GM12878 (cell line): ENCODE measurements at regions not wholly inside any gene's neighbourhood (a gene's known extent, or its start where the extent isn't known, plus 50 kb on each side); places are given as distances from the start of the nearest gene placed in this dataset.

Experiments
- ATAC-seq: fragments of 200-7000 bp; cut with Tn5 transposase; 3 replicates; pipeline ENCODE4 v1.9.1; 2020; ENCODE audit warnings: mild to moderate bottlenecking, moderate library complexity
- BruUV-seq: library from RNA; stranded (reverse); fragments of 400-500 nt; replicated peaks from 2 replicates; lab custom pipeline; 2021; lab: Mats Ljungman, UMichigan
- CTCF ChIA-PET: fragments of 300-600 bp; sonication (Branson Sonifier 250); formaldehyde crosslinking; extraction: SDS; loops from one replicate; lab custom pipeline; 2021; ENCODE audit warnings: inconsistent platforms; lab: Yijun Ruan, JAX
- POLR2A ChIA-PET: fragments of 350-600 bp; formaldehyde crosslinking; extraction: SDS; loops from one replicate; lab custom pipeline; 2021; ENCODE audit warnings: inconsistent platforms; lab: Charles Lee
- RAD21 ChIA-PET: fragments of 300-600 bp; sonication (Branson Sonifier 250); formaldehyde crosslinking; loops from one replicate; lab custom pipeline; 2023; ENCODE audit warnings: antibody characterized with exemption; ENCODE audit not compliant: unreplicated experiment; lab: Charles Lee
- SMC1A ChIA-PET: fragments of 300-600 bp; sonication (Branson Sonifier 250); formaldehyde crosslinking; loops from one replicate; lab custom pipeline; 2023; ENCODE audit not compliant: unreplicated experiment, uncharacterized antibody; lab: Charles Lee
- DNase-seq: peaks from one replicate; pipeline ENCODE4 v3.0.0-alpha.2; 2011; ENCODE audit warnings: low read depth, low spot score
- FAIRE-seq: peaks from 3 replicates; lab custom pipeline; 2011; peaks lifted over from hg19 to GRCh38; lab: Jason Lieb, UNC
- H2AFZ ChIP-seq: 2 replicates; pipeline ENCODE4 v1.6.0; 2011; ENCODE audit warnings: low read depth, low read length, control low read depth; ENCODE audit not compliant: control insufficient read depth
- H3K27ac ChIP-seq: 2 replicates; pipeline ENCODE4 v1.5.1; 2011; ENCODE audit warnings: control low read depth; ENCODE audit not compliant: control insufficient read depth, insufficient read depth
- H3K27me3 ChIP-seq, 2 experiments: replicated peaks in 1 of 2; 2 replicates each; pipeline versions ENCODE4 v1.6.0 to v1.6.1; 2011; ENCODE audit warnings: low read length in 1 of 2; ENCODE audit not compliant: control insufficient read depth in 2 of 2, insufficient read depth in 2 of 2
- H3K36me3 ChIP-seq, 2 experiments: 2 replicates each; pipeline ENCODE4 v1.5.1; 2011; ENCODE audit warnings: low read length in 1 of 2; ENCODE audit not compliant: control insufficient read depth in 2 of 2, insufficient read depth in 2 of 2
- H3K4me1 ChIP-seq: 2 replicates; pipeline ENCODE4 v1.6.1; 2011; ENCODE audit warnings: mild to moderate bottlenecking, low read length, moderate library complexity, mixed read lengths; ENCODE audit not compliant: control insufficient read depth, insufficient read depth
- H3K4me2 ChIP-seq: 2 replicates; pipeline ENCODE4 v1.6.0; 2011; ENCODE audit warnings: control low read depth; ENCODE audit not compliant: control insufficient read depth, insufficient read depth
- H3K4me3 ChIP-seq: fragments of 200-600 bp; sonication (generic); 2 replicates; pipeline ENCODE4 v1.5.1; 2016
- H3K79me2 ChIP-seq: 2 replicates; pipeline ENCODE4 v1.6.0; 2011; ENCODE audit warnings: low read length; ENCODE audit not compliant: control insufficient read depth, insufficient read depth
- H3K9ac ChIP-seq: 2 replicates; pipeline ENCODE4 v1.8.0; 2011; ENCODE audit warnings: low read length, control low read depth, mixed read lengths; ENCODE audit not compliant: control insufficient read depth, insufficient read depth
- H3K9me3 ChIP-seq: replicated peaks from 3 replicates; pipeline ENCODE4 v1.5.1; 2011; ENCODE audit warnings: mild to moderate bottlenecking, low read length; ENCODE audit not compliant: control insufficient read depth, insufficient read depth
- H4K20me1 ChIP-seq: 2 replicates; pipeline ENCODE4 v1.6.0; 2011; ENCODE audit not compliant: control insufficient read depth, insufficient read depth
- BHLHE40 ChIP-seq, 2 experiments: fragments of 450-650 bp in 1 of 2; IDR thresholded peaks; 2 replicates each; pipeline ENCODE4 v1.6.1; 2011 to 2017; ENCODE audit warnings: low read depth in 2 of 2, borderline replicate concordance in 1 of 2, improper control_type of control experiment in 1 of 2, low read length in 1 of 2, mild to moderate bottlenecking in 1 of 2
- CREM ChIP-seq: IDR thresholded peaks from 2 replicates; pipeline ENCODE4 v1.6.1; 2014; ENCODE audit warnings: antibody characterized with exemption, low read depth
- EED ChIP-seq: sonication (generic); IDR thresholded peaks from 2 replicates; pipeline ENCODE4 v1.6.1; 2016; ENCODE audit warnings: antibody characterized with exemption, low read depth
- GABPA ChIP-seq: IDR thresholded peaks from 2 replicates; pipeline ENCODE4 v1.6.1; 2014; ENCODE audit warnings: antibody characterized with exemption, low read depth, mild to moderate bottlenecking, inconsistent platforms
- KDM1A ChIP-seq: fragments of 200-600 bp; sonication (generic); IDR thresholded peaks from 2 replicates; pipeline ENCODE4 v1.6.1; 2016; ENCODE audit warnings: borderline replicate concordance
- MTA2 ChIP-seq: fragments of 450-650 bp; IDR thresholded peaks from 2 replicates; pipeline ENCODE4 v1.6.1; 2016; ENCODE audit warnings: low read depth, mild to moderate bottlenecking, moderate library complexity
- NFIC ChIP-seq: IDR thresholded peaks from 2 replicates; pipeline ENCODE4 v1.6.1; 2012; ENCODE audit warnings: low read depth, mild to moderate bottlenecking, inconsistent platforms, low read length, moderate library complexity
- NRF1 ChIP-seq: conservative IDR thresholded peaks from 2 replicates; pipeline ENCODE4 v1.6.1; 2011; ENCODE audit warnings: mild to moderate bottlenecking, low read depth, low read length, improper control_type of control experiment
- RAD51 ChIP-seq: fragments of 450-650 bp; IDR thresholded peaks from 2 replicates; pipeline ENCODE4 v1.6.1; 2016; ENCODE audit warnings: moderate library complexity, mild to moderate bottlenecking, inconsistent platforms
- RB1 ChIP-seq: fragments of 450-650 bp; formaldehyde crosslinking; IDR thresholded peaks from 2 replicates; pipeline ENCODE4 v1.6.1; 2017; ENCODE audit warnings: mild to moderate bottlenecking, borderline replicate concordance
- RBBP5 ChIP-seq: fragments of 200-600 bp; sonication (generic); conservative IDR thresholded peaks from 2 replicates; pipeline ENCODE4 v1.6.1; 2016
- RUNX3 ChIP-seq: IDR thresholded peaks from 2 replicates; pipeline ENCODE4 v1.6.1; 2012; ENCODE audit warnings: low read length, inconsistent platforms
- SIN3A ChIP-seq: IDR thresholded peaks from 2 replicates; pipeline ENCODE4 v1.6.1; 2012; ENCODE audit warnings: low read depth, low read length, improper control_type of control experiment
- SP1 ChIP-seq: IDR thresholded peaks from one replicate; pipeline ENCODE4 v1.6.1; 2011; ENCODE audit warnings: low read depth, low read length
- SRF ChIP-seq, 2 experiments: IDR thresholded peaks; 2 replicates each; pipeline ENCODE4 v1.6.1; 2011; ENCODE audit warnings: low read depth in 2 of 2, low read length in 2 of 2, mild to moderate bottlenecking in 1 of 2, moderate library complexity in 1 of 2
- ZBED1 ChIP-seq: IDR thresholded peaks from 2 replicates; pipeline ENCODE4 v1.6.1; 2016; ENCODE audit warnings: borderline replicate concordance
- WGBS: methylation state at CpG from one replicate; pipeline ENCODE4 v1.1.6; 2016; ENCODE audit warnings: low lambda C conversion rate; ENCODE audit not compliant: insufficient replicate concordance, insufficient coverage; ENCODE audit errors: missing lambda C conversion rate; 5-methylcytosine and 5-hydroxymethylcytosine counted together
- in situ Hi-C: fragments of 300-500 bp; cut with MboI; formaldehyde crosslinking; loops from 9 replicates; pipeline ENCODE4 v1.14.3; 2018; ENCODE audit warnings: mixed read lengths
- intact Hi-C: fragments of 100-400 bp; cut with micrococcal nuclease; formaldehyde crosslinking; loops from one replicate; pipeline ENCODE4 v1.14.2; 2022; ENCODE audit not compliant: unreplicated experiment
- TF ChIP-seq, protein P1 (sequence below): IDR thresholded peaks from 2 replicates; pipeline ENCODE4 v1.6.1; 2011; ENCODE audit warnings: borderline replicate concordance, low read depth, mild to moderate bottlenecking, moderate library complexity, low read length; ENCODE audit not compliant: insufficient read depth, poor library complexity, severe bottlenecking

DNA sequence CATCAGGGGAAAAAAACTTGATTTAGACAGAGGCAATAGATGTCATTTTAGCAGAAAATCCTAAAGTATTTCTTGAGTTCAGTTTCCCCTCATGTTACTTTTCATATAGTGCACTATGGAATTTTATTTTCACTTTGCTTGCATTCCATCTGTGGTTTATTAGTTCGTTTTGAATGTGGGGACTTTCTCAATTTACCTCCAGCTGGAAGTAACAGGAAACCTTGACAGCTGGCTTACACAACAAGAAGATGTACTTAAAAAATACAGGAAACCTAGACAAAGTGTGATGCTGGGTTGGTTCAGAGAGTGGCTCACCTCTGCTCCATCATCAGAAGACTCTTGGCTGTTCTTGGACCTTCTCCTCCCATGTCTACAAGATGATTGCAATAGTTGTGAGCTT lies 567.0 kb downstream of the CETN3 start:
- H3K79me2 ChIP-seq: no peaks in the 10 kb centered on the region
- BruUV-seq: no TSS peak
- CTCF ChIA-PET: no interaction called here
- H3K4me1 ChIP-seq: no peaks in the 10 kb centered on the region
- intact Hi-C loops (no loop called here), in situ Hi-C loops (no loop called here)
- H3K4me2 ChIP-seq: no peak overlapping the region
- no peak for DNase-seq
- no peak overlapping the region for H3K4me3 ChIP-seq
- RAD21 ChIA-PET: no interaction called here
- no peaks in the 10 kb centered on the region; the same call in 2 of the 3 replicates for H3K9me3 ChIP-seq
- SMC1A ChIA-PET: no interaction called here
- no peak for ATAC-seq
- WGBS: 0% methylated on average over 1 of the region's 1 CpG
- no peaks in the 10 kb centered on the region for H3K27me3 ChIP-seq
- POLR2A ChIA-PET: no interaction called here
- no peak overlapping the region for H3K27ac ChIP-seq
- H3K9ac ChIP-seq: no peak overlapping the region
- H4K20me1 ChIP-seq: no peaks in the 10 kb centered on the region
- TF ChIP-seq EED (no peak), KDM1A (no peak), RUNX3 (0 out of 2 replicates have a peak, but pooled peaks have one; percentile 19), RAD51 (no peak), MTA2 (no peak), SRF (IDR thresholded peaks at IDR 0.05; ENCODE audit: low read depth in 2 of 2, low read length in 2 of 2) (no peak)
- 0 out of 2 replicates have a peak overlapping the region, but pooled peaks have one; percentile 15 for H2AFZ ChIP-seq
- no peaks in the 10 kb centered on the region for H3K36me3 ChIP-seq
- no peak for FAIRE-seq

DNA sequence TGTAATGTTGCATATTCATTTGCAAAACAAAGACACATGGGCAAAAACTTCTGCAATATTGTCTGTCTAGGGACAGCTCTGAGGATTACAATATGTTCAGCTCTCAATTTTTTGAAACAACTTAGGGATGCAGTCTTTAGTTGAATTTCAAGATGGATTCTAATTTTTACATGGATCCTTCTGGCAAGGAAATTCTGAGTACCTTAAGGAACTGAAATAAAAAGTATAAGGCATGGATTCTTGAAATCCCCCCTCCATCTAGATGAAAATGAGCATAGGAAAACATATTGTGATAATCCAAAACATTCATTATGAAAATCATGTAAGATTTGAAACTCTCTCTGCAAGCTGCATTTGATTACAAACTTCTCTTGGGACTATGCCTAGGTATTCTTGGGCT lies 568.6 kb downstream of the CETN3 start:
- ChIA-PET RAD21 (no interaction called here), POLR2A (no interaction called here), CTCF (no interaction called here), SMC1A (no interaction called here)
- Histone ChIP-seq H3K4me2 (no peak overlapping the region), H3K79me2 (no peaks in the 10 kb centered on the region), H3K4me3 (no peak overlapping the region), H3K36me3 (no peaks in the 10 kb centered on the region), H3K27ac (no peak overlapping the region), H3K27me3 (no peaks in the 10 kb centered on the region), H3K4me1 (no peaks in the 10 kb centered on the region), H3K9ac (no peak overlapping the region)
- in situ Hi-C loops: no loop called here
- no peak for FAIRE-seq
- no peak for DNase-seq
- no TSS peak for BruUV-seq
- ATAC-seq: no peak
- intact Hi-C loops: no loop called here
- TF ChIP-seq NRF1 (no peak), EED (no peak), CREM (no peak), NFIC (no peak), RB1 (no peak), RBBP5 (no peak), SIN3A (no peak), BHLHE40 (IDR thresholded peaks at IDR 0.05; ENCODE audit: borderline replicate concordance in 1 of 2, low read depth in 2 of 2, low read length in 1 of 2) (no peak), GABPA (no peak), ZBED1 (no peak), SP1 (no peak)
- TF ChIP-seq, protein P1, sequence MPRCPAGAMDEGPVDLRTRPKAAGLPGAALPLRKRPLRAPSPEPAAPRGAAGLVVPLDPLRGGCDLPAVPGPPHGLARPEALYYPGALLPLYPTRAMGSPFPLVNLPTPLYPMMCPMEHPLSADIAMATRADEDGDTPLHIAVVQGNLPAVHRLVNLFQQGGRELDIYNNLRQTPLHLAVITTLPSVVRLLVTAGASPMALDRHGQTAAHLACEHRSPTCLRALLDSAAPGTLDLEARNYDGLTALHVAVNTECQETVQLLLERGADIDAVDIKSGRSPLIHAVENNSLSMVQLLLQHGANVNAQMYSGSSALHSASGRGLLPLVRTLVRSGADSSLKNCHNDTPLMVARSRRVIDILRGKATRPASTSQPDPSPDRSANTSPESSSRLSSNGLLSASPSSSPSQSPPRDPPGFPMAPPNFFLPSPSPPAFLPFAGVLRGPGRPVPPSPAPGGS: no peak
- TF ChIP-seq, all 136 proteins: peak for 0
- H4K20me1 ChIP-seq: no peaks in the 10 kb centered on the region
- H2AFZ ChIP-seq: no peak overlapping the region
- H3K9me3 ChIP-seq: no peaks in the 10 kb centered on the region; the same call in 1 of the 3 replicates
